GM06990 (cell line): ENCODE measurements at regions not wholly inside any gene's neighbourhood (a gene's known extent, or its start where the extent isn't known, plus 50 kb on each side); places are given as distances from the start of the nearest gene placed in this dataset.
"Not testable (repeated sequence)": the region's sequence is repeated elsewhere in the genome, so short reads cannot be mapped to it uniquely, and the experiment has no call there.

ENCODE experiments used
- DNase-seq: peaks from one replicate; pipeline ENCODE4 v3.0.0-alpha.2; 2011; ENCODE audit not compliant: insufficient read length; ENCODE audit errors: extremely low read depth
- H3K27me3 ChIP-seq: replicated peaks from 2 replicates; pipeline ENCODE4 v1.6.0; 2011; ENCODE audit warnings: low read length; ENCODE audit not compliant: control insufficient read depth, insufficient read depth
- H3K36me3 ChIP-seq: 2 replicates; pipeline ENCODE4 v1.5.1; 2011; ENCODE audit warnings: low read length; ENCODE audit not compliant: control insufficient read depth, insufficient read depth
- H3K4me3 ChIP-seq: replicated peaks from 2 replicates; pipeline ENCODE4 v1.5.1; 2011; ENCODE audit warnings: low read depth, mild to moderate bottlenecking, control low read depth, low read length
- CTCF ChIP-seq: IDR thresholded peaks from 2 replicates; pipeline ENCODE4 v1.5.1; 2011; ENCODE audit warnings: low read length, control low read depth, mild to moderate bottlenecking, inconsistent platforms; ENCODE audit not compliant: insufficient read depth, poor library complexity, severe bottlenecking

DNA sequence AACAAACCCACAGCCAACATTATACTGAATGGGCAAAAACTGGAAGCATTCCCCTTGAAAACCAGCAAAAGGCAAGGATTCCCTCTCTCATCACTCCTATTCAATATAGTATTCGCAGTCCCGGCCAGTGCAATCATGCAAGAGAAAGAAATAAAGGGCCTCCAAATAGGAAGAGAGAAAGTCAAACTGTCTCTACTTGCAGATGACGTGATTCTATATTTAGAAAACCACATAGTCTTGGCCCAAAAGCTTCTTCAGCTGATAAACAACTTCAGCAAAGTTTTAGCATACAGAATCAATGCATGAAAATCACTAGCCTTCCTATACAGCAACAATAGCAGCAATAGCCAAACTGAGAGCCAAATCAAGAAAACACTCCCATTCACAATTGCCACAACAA lies 333.7 kb upstream of the EDIL3 start:
- no peaks in the 10 kb centered on the region for H3K27me3 ChIP-seq
- TF ChIP-seq CTCF: no peak
- H3K4me3 ChIP-seq: no peak overlapping the region
- H3K36me3 ChIP-seq: no peaks in the 10 kb centered on the region
- DNase-seq: no peak

- no peak for DNase-seq
- H3K36me3 ChIP-seq: no peaks in the 10 kb centered on the region
Observed at GRCh38 chr5:84715686-84716085, 331.0 kb upstream of the EDIL3 start.

GRCh38 chr5:84715091-84715490 lies 330.4 kb upstream of the EDIL3 start:
- Histone ChIP-seq H3K27me3 (no peaks in the 10 kb centered on the region), H3K36me3 (no peaks in the 10 kb centered on the region), H3K4me3 (no peak overlapping the region)
- no peak for TF ChIP-seq CTCF
- no peak for DNase-seq

More at GRCh38 chr5:84715686-84716085, 331.0 kb upstream of the EDIL3 start:
- Histone ChIP-seq H3K4me3 (no peak overlapping the region), H3K27me3 (no peaks in the 10 kb centered on the region)
- no peak for TF ChIP-seq CTCF

- Histone ChIP-seq H3K36me3 (no peaks in the 10 kb centered on the region), H3K4me3 (no peak overlapping the region), H3K27me3 (no peaks in the 10 kb centered on the region)
- TF ChIP-seq CTCF: no peak
- no peak for DNase-seq
Observed at GRCh38 chr5:84709075-84709474, 324.4 kb upstream of the EDIL3 start.

- TF ChIP-seq CTCF: no peak
Observed at GRCh38 chr5:84706678-84707641, 322.3 kb upstream of the EDIL3 start.

DNA sequence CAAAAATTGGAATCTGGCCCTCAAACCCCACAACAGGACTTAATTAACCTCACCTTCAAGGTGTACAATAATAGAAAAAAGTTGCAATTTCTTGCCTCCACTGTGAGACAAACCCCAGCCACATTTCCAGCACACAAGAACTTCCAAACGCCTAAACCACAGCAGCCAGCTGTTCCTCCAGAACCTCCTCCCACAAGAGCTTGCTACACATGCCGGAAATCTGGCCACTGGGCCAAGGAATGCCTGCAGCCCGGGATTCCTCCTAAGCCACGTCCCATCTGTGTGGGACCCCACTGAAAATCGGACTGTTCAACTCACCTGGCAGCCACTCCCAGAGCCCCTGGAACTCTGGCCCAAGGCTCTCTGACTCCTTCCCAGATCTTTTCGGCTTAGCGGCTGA lies 315.9 kb upstream of the EDIL3 start:
- H3K36me3 ChIP-seq, H3K4me3 ChIP-seq, DNase-seq, H3K27me3 ChIP-seq: not testable (repeated sequence)

More at GRCh38 chr5:84706678-84707641, 322.3 kb upstream of the EDIL3 start:
- Histone ChIP-seq H3K36me3 (no peaks in the 10 kb centered on the region), H3K4me3 (no peak overlapping the region), H3K27me3 (no peaks in the 10 kb centered on the region)
- no peak for DNase-seq
